ENCODE measurements at regions not wholly inside any gene's neighbourhood (a gene's known extent, or its start where the extent isn't known, plus 50 kb on each side); places are given as distances from the start of the nearest gene placed in this dataset.
A peak's percentile ranks its signal among the peaks of the same experiment; 100 is the strongest.
"Not testable (repeated sequence)": the region's sequence is repeated elsewhere in the genome, so short reads cannot be mapped to it uniquely, and the experiment has no call there.

DNA sequence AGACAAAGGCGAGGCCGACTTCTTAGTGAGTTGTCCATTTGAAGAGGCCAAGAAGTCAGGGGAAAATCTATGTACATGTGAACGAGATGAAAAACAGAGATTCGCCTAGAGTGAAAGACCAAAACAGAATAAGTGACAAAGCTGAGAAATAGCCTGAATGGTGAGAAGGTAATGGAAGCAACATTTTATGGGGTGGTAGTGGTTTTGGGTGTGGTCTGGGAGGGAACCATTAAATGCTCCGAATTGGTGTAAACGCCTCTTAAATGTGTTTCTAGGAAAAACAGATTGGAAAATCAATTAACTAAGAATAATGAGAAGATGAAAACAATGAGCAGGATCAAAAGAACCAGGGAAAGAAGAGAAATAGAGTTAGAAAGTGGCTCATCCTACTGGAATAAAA lies 83.8 kb upstream of the MANSC4 start:
- Histone ChIP-seq H3K4me2 (ENCODE audit: low read depth, low read length, poor library complexity, severe bottlenecking) (no peak overlapping the region), H3K9me2 (replicated peaks; ENCODE audit: insufficient read depth, low read length) (no peaks in the 10 kb centered on the region), H3K4me3 (ENCODE audit: insufficient read depth, low read length, poor library complexity, severe bottlenecking) (no peak overlapping the region), H4K20me1 (ENCODE audit: low read depth, low read length) (no peaks in the 10 kb centered on the region), H3K27ac (ENCODE audit: low read depth, low read length) (peak overlapping the region; percentile 96; the same call in 1 of the 2 replicates), H3K9ac (ENCODE audit: low read length) (no peak overlapping the region), H3K9me3 (ENCODE audit: insufficient read depth, low read length) (no peaks in the 10 kb centered on the region), H3K27me3 (ENCODE audit: low read length) (no peaks in the 10 kb centered on the region), H3F3A (ENCODE audit: insufficient read depth) (peaks cover 18% of the 10 kb centered on the region), H3K79me2 (ENCODE audit: insufficient read depth, low read length) (no peaks in the 10 kb centered on the region; the same call in 1 of the 2 replicates), H2AFZ (ENCODE audit: low read depth, low read length, severe bottlenecking) (no peak overlapping the region), H3K36me3 (ENCODE audit: low read length) (peaks cover 9% of the 10 kb centered on the region; the same call in 1 of the 2 replicates)
- no peak for TF ChIP-seq EZH2phosphoT487 (conservative IDR thresholded peaks at IDR 0.05; ENCODE audit: low read length)
- TF ChIP-seq, protein P1, sequence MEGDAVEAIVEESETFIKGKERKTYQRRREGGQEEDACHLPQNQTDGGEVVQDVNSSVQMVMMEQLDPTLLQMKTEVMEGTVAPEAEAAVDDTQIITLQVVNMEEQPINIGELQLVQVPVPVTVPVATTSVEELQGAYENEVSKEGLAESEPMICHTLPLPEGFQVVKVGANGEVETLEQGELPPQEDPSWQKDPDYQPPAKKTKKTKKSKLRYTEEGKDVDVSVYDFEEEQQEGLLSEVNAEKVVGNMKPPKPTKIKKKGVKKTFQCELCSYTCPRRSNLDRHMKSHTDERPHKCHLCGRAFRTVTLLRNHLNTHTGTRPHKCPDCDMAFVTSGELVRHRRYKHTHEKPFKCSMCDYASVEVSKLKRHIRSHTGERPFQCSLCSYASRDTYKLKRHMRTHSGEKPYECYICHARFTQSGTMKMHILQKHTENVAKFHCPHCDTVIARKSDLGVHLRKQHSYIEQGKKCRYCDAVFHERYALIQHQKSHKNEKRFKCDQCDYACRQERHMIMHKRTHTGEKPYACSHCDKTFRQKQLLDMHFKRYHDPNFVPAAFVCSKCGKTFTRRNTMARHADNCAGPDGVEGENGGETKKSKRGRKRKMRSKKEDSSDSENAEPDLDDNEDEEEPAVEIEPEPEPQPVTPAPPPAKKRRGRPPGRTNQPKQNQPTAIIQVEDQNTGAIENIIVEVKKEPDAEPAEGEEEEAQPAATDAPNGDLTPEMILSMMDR (IDR thresholded peaks at IDR 0.05; ENCODE audit: insufficient read depth, low read length, poor library complexity, severe bottlenecking): no peak

DNA sequence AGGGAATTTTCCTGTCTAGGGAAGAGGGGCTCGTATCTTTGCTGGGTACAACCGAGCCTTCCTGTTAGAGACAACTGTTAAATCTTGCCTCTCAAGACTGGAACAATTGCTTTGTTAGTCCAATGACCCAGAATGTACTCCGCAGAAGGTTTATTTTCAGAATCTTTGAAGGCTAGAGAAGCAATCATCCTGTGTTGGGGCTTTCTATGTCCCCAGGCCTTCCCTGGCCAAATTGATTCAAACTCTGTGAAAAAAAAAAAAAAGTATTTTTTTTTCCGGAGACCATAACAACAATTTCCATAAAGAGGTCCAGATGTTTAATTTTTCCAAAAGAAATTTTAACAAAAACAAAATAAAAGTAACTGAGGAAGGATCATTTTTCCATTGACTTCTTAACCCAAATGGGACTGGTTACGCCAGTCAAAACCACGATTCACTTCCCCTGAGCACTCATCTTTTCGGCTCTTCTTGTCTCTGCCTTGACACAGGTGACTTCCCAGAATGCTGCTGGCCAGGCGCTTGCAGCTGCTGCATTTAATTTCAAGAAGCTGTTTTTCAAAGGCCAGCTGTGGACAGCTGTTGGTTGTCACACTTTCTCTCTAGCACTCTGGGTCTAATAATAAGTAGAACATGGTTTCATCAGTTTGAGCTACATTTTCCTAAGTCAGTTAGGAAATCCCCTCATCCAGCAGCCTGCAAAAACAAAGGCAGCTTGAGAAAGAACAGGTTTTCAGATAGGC lies 81.6 kb upstream of the MANSC4 start:
- peaks cover 18% of the 10 kb centered on the region for H3F3A ChIP-seq (ENCODE audit: insufficient read depth)
- H3K79me2 ChIP-seq (ENCODE audit: insufficient read depth, low read length): no peaks in the 10 kb centered on the region; the same call in 1 of the 2 replicates
- TF ChIP-seq, protein P1 (IDR thresholded peaks at IDR 0.05; ENCODE audit: insufficient read depth, low read length, poor library complexity, severe bottlenecking): no peak
- H3K4me2 ChIP-seq (ENCODE audit: low read depth, low read length, poor library complexity, severe bottlenecking): peak overlapping the region; percentile 59
- peak overlapping the region; percentile 96 for H3K27ac ChIP-seq (ENCODE audit: low read depth, low read length)
- no peaks in the 10 kb centered on the region for H3K27me3 ChIP-seq (ENCODE audit: low read length)
- H3K9ac ChIP-seq (ENCODE audit: low read length): peak overlapping the region; percentile 52
- no peaks in the 10 kb centered on the region for H3K9me3 ChIP-seq (ENCODE audit: insufficient read depth, low read length)
- H3K9me2 ChIP-seq (replicated peaks; ENCODE audit: insufficient read depth, low read length): no peaks in the 10 kb centered on the region
- peak overlapping the region; percentile 22 for H3K4me3 ChIP-seq (ENCODE audit: insufficient read depth, low read length, poor library complexity, severe bottlenecking)
- H4K20me1 ChIP-seq (ENCODE audit: low read depth, low read length): no peaks in the 10 kb centered on the region
- H2AFZ ChIP-seq (ENCODE audit: low read depth, low read length, severe bottlenecking): no peak overlapping the region
- H3K36me3 ChIP-seq (ENCODE audit: low read length): peaks cover 9% of the 10 kb centered on the region; the same call in 1 of the 2 replicates

DNA sequence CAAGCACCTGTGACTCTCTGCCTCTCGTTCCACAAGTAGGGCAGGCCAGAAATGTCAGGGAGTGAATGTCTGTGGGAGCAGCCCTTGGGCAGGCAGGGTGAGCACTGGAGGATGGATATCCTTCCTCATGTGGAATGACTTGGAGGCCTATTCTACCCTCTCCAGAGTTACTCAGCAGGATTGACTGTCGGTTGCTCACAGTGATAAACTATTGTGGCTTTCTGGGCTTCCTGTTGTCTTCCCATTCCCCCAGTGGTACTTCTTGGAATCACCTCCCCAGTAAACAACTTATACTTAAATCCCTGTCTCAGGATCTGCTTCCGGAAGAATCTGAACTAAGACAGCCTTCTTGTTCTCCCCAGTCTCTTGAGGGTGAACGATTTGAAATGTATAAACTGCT lies 79.6 kb upstream of the MANSC4 start:
- H3K27ac ChIP-seq (ENCODE audit: low read depth, low read length): peak overlapping the region; percentile 96; the same call in 1 of the 2 replicates
- H3K9me2 ChIP-seq (replicated peaks; ENCODE audit: insufficient read depth, low read length): no peaks in the 10 kb centered on the region
- H3K4me2 ChIP-seq (ENCODE audit: low read depth, low read length, poor library complexity, severe bottlenecking): no peak overlapping the region
- no peak overlapping the region for H3K9ac ChIP-seq (ENCODE audit: low read length)
- H3F3A ChIP-seq (ENCODE audit: insufficient read depth): peaks cover 18% of the 10 kb centered on the region
- H3K4me3 ChIP-seq (ENCODE audit: insufficient read depth, low read length, poor library complexity, severe bottlenecking): no peak overlapping the region
- peaks cover 9% of the 10 kb centered on the region; the same call in 1 of the 2 replicates for H3K36me3 ChIP-seq (ENCODE audit: low read length)
- H3K27me3 ChIP-seq (ENCODE audit: low read length): no peaks in the 10 kb centered on the region
- TF ChIP-seq, protein P1 (IDR thresholded peaks at IDR 0.05; ENCODE audit: insufficient read depth, low read length, poor library complexity, severe bottlenecking): no peak
- TF ChIP-seq EZH2phosphoT487 (conservative IDR thresholded peaks at IDR 0.05; ENCODE audit: low read length): no peak
- H3K9me3 ChIP-seq (ENCODE audit: insufficient read depth, low read length): no peaks in the 10 kb centered on the region
- peaks cover 2% of the 10 kb centered on the region; the same call in 1 of the 2 replicates for H3K79me2 ChIP-seq (ENCODE audit: insufficient read depth, low read length)
- H2AFZ ChIP-seq (ENCODE audit: low read depth, low read length, severe bottlenecking): no peak overlapping the region
- no peaks in the 10 kb centered on the region for H4K20me1 ChIP-seq (ENCODE audit: low read depth, low read length)

DNA sequence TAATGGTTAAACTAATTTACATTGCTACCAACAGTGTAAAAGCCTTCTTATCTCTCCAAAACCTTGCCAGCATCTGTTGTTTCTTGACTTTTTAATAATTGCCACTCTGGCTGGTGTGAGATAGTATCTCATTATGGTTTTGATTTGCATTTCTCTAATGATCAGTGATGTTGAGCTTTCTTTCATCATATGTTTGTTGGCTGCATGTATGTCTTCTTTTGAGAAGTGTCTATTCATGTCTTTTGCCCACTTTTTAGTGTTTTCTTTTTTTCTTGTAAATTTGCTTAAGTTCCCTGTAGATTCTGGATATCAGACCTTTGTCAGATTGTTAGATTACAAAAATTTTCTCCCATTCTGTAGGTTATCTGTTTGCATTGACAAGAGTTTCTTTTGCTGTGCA lies 77.0 kb upstream of the MANSC4 start:
- not testable (repeated sequence) for H4K20me1 ChIP-seq (ENCODE audit: low read depth, low read length); H3K36me3 ChIP-seq (ENCODE audit: low read length); H3K4me3 ChIP-seq (ENCODE audit: insufficient read depth, low read length, poor library complexity, severe bottlenecking); H3K27me3 ChIP-seq (ENCODE audit: low read length); H3K9me2 ChIP-seq (replicated peaks; ENCODE audit: insufficient read depth, low read length); H3K4me2 ChIP-seq (ENCODE audit: low read depth, low read length, poor library complexity, severe bottlenecking); H3K9ac ChIP-seq (ENCODE audit: low read length); H2AFZ ChIP-seq (ENCODE audit: low read depth, low read length, severe bottlenecking); H3K27ac ChIP-seq (ENCODE audit: low read depth, low read length); H3K9me3 ChIP-seq (ENCODE audit: insufficient read depth, low read length)
- peaks cover 14% of the 10 kb centered on the region for H3F3A ChIP-seq (ENCODE audit: insufficient read depth)
- peaks cover 17% of the 10 kb centered on the region for H3K79me2 ChIP-seq (ENCODE audit: insufficient read depth, low read length)
